Nucleus accumbens (tissue), 56 donors: ENCODE measurements at regions not wholly inside any gene's neighbourhood (a gene's known extent, or its start where the extent isn't known, plus 50 kb on each side); places are given as distances from the start of the nearest gene placed in this dataset.

Experiments
- DNase-seq, 56 donors: peaks; one replicate each; lab custom pipeline; 2025; lab: John Stamatoyannopoulos, UW

DNA sequence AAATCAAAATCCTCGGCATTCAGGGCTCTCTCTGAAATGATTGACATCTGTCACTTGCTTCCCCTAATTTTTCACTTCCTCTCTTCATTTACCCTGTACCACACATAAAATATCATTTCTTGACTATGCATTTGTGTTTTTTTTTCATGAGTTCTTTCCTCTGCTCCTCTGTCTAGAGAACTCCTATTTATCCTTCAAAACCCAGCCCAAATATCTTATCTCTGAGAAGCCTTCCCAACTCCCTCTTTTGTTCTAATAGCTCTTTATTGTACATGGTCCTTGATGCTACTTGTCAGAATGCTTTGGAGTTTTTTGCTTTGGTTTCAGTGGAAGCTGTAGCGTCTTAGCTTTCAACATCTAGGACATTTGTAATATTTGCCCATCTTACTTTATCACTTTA is 190.2 kb upstream of the CTBP2 start:
- DNase-seq: no peak

DNA sequence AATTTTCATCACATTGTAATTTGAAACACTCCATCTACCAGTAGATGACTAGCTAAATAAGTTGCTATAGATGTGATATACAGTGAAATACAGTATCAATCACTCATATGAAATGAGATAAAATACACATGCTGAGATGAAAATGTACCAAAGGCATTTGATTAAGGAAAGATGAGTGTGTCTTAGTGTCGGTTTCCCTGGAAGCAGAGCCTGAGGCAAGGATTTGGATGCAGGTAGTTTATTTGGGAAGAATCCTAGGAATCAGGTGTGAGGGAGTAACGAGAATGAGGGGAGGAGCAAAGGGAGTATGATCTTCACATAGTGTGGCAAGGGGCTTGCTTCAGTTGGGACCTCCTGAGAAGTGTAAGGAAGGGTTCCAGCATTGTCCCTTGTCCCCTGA is 188.2 kb upstream of the CTBP2 start:
- DNase-seq: no peak

DNA sequence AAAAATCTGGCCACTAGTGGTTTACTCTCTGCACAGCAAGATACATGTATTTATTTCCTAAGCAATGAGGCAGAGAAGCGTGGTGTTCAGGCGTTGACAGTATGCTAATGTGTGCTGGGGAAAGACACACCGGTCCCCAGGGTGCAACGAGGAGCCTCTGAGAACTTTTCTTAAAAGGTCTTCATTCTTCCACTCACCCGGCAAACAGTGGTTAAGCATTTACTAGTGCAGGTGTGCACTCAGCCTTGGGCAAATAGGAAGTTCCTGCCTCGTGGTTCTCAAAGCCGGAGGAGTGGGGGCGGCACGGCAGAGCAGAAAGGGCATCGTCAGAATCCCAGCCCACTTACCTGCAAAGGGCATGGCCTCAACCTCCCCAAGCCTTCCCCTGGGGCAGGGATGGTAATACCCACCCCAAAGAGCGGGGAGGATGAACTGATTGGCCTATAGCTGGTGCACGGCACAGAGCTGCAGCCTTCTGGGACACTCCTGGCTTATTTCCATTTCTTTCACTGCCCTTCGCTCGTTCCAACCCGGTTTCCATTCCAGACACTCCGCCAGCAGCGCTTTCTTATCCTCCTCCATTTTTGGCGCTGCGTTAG is 184.3 kb upstream of the CTBP2 start:
- DNase-seq: no peak

DNA sequence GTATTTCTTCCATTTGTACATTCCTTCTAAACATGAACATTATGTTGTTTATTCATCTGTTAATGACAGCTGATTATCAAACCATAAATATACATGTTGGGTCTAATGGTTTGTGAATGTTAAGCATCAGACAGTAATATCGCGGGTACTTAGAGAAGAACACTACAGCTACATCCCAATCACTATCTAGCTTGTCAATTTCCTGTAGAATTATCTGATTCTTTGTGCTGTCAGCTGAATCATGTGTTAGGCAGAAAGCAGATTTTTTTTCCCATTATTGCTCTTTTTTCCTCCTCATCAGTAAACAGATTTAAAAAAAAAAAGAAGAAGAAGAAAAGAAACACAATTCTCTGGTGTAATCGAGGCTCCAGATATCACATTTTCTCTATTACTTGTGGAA is 183.6 kb upstream of the CTBP2 start:
- no peak for DNase-seq

GRCh38 chr10:125343118-125343925 is 183.0 kb upstream of the CTBP2 start:
- no peak for DNase-seq

DNA sequence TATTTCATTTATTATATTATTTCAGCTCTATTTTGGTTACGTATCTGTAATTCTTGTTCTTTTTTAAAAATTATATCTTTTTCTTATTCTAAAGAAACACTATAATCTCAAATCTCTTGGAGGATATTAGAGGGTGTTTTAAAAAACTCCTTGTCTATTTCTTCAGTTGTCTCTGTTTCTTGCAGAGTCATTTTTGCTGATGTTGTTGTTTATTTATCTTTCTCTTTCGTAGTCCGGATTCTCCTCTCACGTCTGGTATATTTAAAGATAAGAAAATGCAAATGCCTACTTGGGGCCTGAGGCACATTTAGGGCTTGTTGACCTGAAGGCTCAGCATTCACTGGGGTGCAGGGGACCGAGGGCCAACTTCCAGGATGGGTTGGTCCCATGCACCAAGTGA is 181.2 kb upstream of the CTBP2 start:
- DNase-seq: no peak

DNA sequence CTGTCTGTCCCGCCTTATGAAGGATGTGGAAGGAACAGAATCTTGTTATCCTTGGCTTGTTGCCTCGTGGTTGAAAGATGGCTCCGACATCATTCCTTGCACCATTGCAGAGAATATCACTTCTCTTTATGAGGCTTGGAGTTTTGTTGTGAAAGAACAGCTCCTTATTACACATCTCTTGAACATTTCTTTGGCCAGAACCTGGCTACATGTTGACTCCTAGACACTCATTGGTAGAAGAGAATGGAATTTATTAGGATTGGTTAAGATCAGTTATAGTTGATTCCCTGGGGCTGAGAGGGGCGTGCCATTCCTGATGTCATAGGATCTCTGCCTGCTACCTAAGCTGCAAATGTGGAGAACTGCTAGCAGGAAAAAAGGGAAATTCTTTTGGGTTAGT is 180.5 kb upstream of the CTBP2 start:
- DNase-seq: no peak

GRCh38 chr10:125337510-125337909 is 177.1 kb upstream of the CTBP2 start:
- no peak for DNase-seq

GRCh38 chr10:125334545-125334944 is 174.2 kb upstream of the CTBP2 start:
- no peak for DNase-seq

DNA sequence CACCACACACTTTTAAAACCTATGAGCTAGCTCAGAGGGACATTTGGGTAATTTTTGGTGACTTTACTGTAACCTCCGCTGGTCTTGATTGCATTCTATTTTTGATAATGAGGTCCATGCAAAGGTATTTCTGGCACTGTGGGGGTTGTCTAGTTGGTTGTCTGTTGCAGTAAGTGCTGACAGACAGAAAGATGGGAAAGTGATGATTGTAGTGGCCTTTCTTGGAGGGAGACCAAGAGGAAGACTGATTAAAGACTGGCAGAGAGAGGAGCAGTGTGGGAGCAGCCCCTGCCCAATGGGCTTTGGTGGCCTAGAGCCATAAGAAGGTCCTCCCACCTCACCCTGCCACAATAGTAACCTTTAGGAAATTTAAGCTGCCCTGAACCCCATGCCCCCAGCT is 173.4 kb upstream of the CTBP2 start:
- no peak for DNase-seq

- no peak for DNase-seq
Observed at GRCh38 chr10:125333209-125333591, 172.8 kb upstream of the CTBP2 start.

- DNase-seq: no peak
Observed at GRCh38 chr10:125332548-125333208, 172.3 kb upstream of the CTBP2 start.

- no peak for DNase-seq
Observed at GRCh38 chr10:125331056-125331455, 170.7 kb upstream of the CTBP2 start.

DNA sequence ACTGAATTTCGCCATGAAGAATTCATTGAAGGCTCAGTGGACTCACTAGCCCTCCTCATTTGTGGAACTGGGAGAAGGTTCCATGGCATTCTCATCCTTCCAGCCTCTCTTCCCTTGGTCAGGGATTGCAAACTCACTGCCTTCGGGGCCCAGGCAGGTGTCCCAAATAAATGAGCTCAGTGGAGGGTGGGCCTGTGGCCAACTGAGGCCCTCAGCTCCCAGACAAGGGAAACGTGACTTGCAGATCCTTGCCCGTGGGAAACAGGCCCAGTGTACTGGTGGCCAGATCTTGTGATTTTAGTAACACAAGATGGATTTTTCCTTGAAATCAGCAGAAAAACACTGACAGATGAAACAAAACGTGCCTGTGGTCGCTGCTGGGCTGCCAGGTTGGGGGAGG is 168.7 kb upstream of the CTBP2 start:
- DNase-seq: no peak

- DNase-seq: no peak
Observed at GRCh38 chr10:125325326-125325725, 165.0 kb upstream of the CTBP2 start.

DNA sequence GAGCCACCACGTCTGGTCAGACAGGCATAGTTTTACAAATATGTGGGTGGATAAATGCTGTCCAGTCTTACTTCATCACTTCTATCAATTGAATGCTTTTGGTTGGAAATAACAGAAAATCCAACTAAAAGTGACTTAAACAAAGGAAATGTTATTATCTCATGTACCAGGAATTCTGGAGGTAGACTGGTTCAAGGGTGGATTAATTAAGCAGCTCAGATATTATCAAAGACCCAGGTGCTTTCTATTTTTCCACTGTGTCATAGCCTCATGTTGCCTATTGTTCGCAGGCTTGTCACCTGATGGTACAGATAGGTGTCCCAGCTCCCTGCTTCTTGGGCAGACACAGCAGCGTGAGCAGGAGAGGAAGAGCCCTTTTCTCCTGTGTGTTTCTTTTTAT is 156.1 kb upstream of the CTBP2 start:
- DNase-seq: no peak

DNA sequence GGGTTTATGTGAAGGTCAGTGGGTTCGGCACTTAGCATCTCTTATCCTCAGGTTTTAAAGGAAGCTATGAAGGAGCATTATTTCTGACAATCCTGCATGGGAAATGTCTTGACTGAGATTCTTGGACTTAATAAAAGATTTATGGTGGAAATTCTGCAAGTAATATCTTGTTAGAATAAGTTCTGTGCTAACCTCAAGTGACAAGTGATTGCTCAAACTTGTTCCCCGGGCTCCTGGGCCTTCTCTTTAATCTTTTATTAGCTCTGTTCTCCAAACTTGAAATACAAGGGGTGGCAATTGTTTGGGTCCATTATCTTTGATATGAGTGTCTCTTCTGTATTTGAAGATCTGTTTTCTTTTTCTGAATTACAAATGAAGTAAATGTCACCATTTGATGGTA is 140.6 kb upstream of the CTBP2 start:
- no peak for DNase-seq

- DNase-seq: no peak
Observed at GRCh38 chr10:125299461-125299860, 139.1 kb upstream of the CTBP2 start.

- DNase-seq: no peak
Observed at GRCh38 chr10:125296598-125296997, 136.2 kb upstream of the CTBP2 start.

GRCh38 chr10:125294109-125294508 is 133.7 kb upstream of the CTBP2 start:
- no peak for DNase-seq

- DNase-seq: no peak
Observed at GRCh38 chr10:125291836-125292235, 131.5 kb upstream of the CTBP2 start.

DNA sequence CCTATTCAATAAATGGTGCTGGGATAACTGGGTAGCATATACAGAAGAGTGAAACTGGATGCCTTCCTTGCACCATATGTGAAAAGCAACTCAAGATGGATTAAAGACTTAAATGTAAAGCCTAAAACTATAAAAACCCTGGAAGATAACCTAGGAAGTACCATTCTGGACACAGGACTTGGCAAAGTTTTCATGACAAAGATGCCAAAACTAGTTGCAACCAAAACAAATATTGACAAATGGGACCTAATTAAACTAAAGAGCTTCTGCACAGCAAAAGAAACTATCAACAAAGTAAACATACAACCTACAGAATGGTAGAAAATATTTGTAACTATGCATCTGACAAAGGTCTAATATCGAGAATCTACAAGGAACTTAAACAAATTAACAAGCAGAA is 129.1 kb upstream of the CTBP2 start:
- no peak for DNase-seq
